Fibroblast of mammary gland (primary cell): ENCODE measurements at regions not wholly inside any gene's neighbourhood (a gene's known extent, or its start where the extent isn't known, plus 50 kb on each side); places are given as distances from the start of the nearest gene placed in this dataset.

ENCODE experiments used
- DNase-seq: peaks from one replicate; pipeline ENCODE4 v3.0.0-alpha.2; 2010; ENCODE audit warnings: low read depth
- H3K4me3 ChIP-seq: 2 replicates; pipeline ENCODE4 v1.5.1; 2011; ENCODE audit warnings: low read depth, mild to moderate bottlenecking, low read length, moderate library complexity; ENCODE audit not compliant: control insufficient read depth
- TF ChIP-seq, protein P1 (sequence below): conservative IDR thresholded peaks from 2 replicates; pipeline ENCODE4 v1.5.1; 2011; ENCODE audit warnings: low read depth, low read length, inconsistent platforms; ENCODE audit not compliant: control insufficient read depth, insufficient read depth

GRCh38 chr13:50712881-50713280, 130.6 kb downstream of the DLEU7 start:
- H3K4me3 ChIP-seq, result no peak overlapping the region
- DNase-seq, result no peak
- TF ChIP-seq, protein P1, sequence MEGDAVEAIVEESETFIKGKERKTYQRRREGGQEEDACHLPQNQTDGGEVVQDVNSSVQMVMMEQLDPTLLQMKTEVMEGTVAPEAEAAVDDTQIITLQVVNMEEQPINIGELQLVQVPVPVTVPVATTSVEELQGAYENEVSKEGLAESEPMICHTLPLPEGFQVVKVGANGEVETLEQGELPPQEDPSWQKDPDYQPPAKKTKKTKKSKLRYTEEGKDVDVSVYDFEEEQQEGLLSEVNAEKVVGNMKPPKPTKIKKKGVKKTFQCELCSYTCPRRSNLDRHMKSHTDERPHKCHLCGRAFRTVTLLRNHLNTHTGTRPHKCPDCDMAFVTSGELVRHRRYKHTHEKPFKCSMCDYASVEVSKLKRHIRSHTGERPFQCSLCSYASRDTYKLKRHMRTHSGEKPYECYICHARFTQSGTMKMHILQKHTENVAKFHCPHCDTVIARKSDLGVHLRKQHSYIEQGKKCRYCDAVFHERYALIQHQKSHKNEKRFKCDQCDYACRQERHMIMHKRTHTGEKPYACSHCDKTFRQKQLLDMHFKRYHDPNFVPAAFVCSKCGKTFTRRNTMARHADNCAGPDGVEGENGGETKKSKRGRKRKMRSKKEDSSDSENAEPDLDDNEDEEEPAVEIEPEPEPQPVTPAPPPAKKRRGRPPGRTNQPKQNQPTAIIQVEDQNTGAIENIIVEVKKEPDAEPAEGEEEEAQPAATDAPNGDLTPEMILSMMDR, result no peak

GRCh38 chr13:50713523-50714248, 129.8 kb downstream of the DLEU7 start:
- TF ChIP-seq, protein P1, result no peak
- peak; percentile 81 for DNase-seq
- no peak overlapping the region for H3K4me3 ChIP-seq

GRCh38 chr13:50714891-50715290, 128.6 kb downstream of the DLEU7 start:
- no peak overlapping the region for H3K4me3 ChIP-seq
- TF ChIP-seq, protein P1, result no peak
- DNase-seq, result no peak

DNA sequence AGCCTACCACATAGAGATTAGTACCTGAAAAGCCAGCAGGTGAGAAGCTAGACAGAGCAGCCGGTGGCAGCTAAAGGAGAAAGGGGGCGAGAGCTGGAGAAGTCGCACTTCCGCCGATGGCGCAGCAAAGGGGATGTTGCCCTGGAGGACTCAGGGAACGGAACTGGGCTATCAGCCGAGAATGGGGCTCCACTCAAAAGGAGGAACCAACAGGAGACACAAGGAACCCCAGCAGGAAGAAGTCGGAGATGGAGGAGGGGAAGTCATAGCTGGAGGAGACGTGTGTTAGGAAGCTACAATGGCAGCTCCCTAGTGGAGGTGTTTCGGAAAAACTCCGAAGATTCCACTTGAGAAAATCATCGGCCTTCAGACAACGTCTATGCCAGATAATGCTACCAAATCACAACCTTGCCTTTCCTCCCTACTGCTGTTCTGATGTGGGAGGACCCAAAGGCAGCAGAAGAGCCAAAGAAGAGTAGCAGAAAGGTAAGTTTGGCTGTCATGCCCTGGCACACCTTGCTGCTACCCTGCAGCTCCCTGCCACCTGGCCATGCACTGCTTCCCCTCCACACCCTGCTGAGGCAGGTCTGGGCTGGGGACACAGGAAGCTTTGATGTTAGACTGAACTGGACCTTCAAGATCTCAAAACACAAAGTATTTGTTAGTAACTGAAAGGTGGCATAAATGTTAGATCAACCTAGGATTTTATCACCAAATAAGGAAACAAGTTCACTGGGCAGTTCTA, 127.9 kb downstream of the DLEU7 start:
- no peak overlapping the region for H3K4me3 ChIP-seq
- TF ChIP-seq, protein P1, result no peak
- DNase-seq, result no peak

DNA sequence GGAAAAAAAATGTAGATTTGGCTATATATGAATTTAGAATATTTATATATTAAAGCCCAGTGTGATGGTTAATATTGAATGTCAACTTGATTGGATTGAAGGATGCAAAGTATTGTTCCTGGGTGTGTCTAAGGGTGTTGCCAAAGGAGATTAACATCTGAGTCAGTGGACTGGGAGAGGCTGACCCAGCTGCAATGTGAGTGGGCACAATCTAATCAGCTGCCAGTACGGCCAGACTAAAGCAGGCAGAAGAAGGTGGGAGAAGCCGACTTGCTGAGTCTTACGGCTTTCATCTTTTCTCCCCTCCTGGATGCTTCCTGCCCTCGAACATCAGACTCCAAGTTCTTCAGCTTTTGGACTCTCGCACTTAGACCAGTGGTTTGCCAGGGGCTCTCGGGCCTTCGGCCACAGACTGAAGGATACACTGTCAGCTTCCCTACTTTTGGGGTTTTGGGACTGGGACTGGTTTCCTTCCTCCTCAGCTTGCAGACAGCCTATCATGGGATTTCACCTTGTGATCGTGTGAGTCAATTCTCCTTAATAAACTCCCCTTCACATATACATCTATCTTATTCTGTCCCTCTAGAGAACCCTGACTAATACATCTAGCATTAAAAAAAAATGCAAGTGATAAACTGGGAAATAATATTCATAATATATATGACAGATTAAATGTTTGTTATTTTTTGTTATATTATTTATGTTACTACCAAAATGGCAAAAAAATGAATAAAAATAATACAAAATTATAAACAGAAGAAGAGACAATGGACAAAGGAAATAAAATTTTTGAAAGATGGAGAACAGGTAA, 122.4 kb downstream of the DLEU7 start:
- no peak overlapping the region for H3K4me3 ChIP-seq
- DNase-seq, result peak; percentile 29
- TF ChIP-seq, protein P1, result no peak

DNA sequence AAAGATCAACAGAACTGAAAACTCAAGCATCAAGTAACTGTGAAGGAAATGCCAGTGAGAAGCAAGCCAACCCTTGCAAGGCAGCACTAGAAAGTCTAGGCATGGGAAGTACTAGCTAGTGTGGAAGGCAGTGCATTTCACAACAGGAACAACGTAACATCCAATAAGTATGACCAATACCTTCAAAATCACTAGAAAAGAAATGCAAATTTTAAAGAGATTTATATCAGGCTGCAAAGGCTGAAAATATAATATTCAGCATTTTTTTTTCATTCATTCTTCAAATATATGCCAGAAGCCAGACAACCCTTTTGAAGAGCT, 121.9 kb downstream of the DLEU7 start:
- H3K4me3 ChIP-seq, result no peak overlapping the region
- no peak for DNase-seq
- TF ChIP-seq, protein P1, result no peak
